ENCODE measurements at regions not wholly inside any gene's neighbourhood (a gene's known extent, or its start where the extent isn't known, plus 50 kb on each side); places are given as distances from the start of the nearest gene placed in this dataset.
"Not testable (repeated sequence)": the region's sequence is repeated elsewhere in the genome, so short reads cannot be mapped to it uniquely, and the experiment has no call there.

DNA sequence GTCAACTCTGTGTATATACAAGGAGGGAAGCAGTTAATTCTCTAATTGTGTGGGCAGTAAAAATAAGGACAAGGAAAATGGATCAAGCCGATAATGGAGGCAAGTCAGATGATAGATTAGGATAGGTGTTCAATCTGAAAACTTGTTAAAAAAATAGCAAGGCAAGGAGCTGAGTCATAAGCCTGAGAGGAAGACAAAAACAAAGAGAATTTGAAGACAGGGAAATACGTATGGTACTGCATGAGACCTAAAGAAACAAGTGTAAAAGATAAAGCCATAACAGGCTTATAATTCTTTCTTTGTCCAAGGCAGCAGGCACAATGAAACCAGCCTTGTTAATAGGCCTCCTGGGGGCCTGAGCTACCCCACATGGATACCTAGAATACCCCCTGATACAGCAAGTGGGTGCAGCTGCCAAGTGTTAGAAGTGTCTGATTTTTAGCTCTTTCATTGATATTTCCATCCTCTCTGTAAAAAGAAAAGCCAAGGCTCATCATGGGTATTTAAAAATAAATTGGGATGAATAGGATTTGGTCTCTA, 1570.6 kb upstream of the LRRTM3 start:
- DNase-seq (ENCODE audit: low read depth), result no peak

DNA sequence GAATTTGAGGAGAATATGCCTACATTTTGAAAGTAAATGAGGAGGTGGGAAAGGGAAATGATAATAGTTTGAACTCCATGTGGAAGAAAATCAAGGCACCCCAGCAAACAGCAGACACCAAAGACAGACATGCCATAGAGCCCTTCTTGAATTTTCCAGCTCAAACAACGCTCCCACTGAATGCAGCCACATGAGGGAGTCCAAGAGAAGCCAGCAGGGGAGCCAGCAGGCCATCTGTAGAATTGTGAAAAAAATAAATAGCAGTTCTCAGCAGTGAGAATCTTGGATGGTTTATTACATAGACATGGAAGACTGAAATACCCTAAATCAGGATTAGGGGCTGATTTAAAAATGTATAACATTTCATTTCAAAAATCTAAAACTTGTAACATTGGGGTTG, 1567.3 kb upstream of the LRRTM3 start:
- DNase-seq (ENCODE audit: low read depth), result no peak

DNA sequence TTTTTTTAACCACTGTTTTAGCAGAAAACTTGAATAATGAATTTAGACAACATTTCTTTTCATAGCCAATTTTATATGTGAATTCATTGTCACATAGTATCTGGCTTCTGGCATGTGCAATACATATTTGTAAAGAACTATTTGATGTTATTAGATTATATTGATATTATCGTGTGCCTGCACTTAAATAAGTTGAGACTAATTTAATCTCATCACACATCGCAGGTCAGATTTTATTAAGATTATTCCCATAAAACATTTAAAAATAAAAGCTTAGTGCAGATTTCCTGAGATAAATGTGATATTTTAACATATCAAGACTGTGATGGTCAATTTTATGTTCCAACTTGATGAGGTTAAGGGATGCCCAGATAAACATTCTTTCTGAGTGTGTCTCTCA, 1565.3 kb upstream of the LRRTM3 start:
- no peak for DNase-seq (ENCODE audit: low read depth)

DNA sequence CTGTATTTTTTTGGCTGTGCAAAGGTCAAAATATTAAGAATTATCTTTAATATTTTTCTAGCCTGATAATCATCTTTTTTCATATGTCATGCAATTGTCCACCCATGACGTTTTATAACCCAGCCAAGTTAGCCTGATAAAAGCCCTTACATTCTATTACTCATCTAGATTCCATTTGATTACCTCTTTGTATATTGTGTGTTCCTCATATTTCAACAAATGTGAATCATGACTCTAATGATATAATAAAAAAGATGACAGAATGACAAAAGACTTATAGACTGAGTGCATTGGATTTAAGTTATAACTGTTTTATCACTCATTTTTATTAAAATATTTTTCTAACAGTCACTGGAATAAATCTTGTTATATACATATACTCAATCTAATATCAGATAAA, 1560.0 kb upstream of the LRRTM3 start:
- DNase-seq (ENCODE audit: low read depth), result no peak

DNA sequence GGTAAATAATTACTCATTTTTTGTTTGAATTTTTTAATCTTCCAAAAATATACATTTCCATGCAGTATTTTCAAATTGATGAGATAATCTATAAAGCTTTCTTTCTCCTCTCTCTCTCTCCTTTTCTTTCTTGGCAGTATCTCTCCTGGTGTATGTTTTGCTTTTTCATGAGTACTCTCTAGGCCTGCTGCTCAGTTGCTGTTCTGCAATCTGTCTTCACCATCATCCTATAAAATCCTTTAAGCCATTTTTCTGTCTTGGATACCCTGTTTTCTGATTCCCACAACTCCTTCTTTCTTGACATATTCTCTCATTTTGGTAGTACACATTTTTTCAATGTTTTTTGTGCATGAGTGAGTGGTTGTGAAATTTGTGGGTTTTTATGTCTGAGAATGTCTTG, 1558.1 kb upstream of the LRRTM3 start:
- no peak for DNase-seq (ENCODE audit: low read depth)

DNA sequence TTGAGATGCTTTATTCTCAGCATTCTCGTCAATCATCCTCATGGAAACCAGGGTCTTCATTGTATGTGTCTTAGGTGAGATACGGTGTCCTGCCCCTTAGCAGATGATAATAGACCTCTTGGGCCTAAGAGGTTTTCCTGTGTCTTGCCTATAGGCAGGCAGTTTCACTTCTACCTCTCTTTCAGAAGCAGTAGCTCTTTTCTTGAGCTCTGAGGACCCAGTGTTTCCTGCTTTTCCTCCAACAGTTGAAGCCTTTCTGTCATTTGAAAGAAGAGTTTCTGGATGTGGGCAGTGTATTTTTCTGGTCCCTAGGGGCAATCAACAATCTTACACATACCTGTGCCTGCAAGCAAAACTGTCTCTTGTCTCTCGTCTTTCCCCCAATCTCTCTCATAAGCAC, 1550.3 kb upstream of the LRRTM3 start:
- no peak for DNase-seq (ENCODE audit: low read depth)

DNA sequence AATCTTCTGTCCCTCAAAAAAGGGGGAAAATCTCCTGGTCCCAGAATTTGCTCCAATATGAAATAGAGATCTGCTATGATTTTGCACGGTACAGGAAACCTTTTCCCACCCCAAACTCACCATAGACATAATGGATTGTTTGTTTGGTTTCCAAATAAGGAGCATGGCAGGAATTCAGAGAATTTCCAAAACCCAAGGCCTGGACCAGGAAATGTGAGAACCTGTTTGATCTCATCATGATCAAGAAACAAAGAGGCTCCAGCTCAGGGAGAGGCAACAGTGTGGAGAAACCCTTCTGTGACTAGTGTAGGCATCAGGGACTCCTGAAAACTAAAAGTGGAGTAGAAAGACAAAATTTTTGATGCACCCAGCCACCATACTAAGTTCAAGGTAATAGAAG, 1548.1 kb upstream of the LRRTM3 start:
- no peak for DNase-seq (ENCODE audit: low read depth)

DNA sequence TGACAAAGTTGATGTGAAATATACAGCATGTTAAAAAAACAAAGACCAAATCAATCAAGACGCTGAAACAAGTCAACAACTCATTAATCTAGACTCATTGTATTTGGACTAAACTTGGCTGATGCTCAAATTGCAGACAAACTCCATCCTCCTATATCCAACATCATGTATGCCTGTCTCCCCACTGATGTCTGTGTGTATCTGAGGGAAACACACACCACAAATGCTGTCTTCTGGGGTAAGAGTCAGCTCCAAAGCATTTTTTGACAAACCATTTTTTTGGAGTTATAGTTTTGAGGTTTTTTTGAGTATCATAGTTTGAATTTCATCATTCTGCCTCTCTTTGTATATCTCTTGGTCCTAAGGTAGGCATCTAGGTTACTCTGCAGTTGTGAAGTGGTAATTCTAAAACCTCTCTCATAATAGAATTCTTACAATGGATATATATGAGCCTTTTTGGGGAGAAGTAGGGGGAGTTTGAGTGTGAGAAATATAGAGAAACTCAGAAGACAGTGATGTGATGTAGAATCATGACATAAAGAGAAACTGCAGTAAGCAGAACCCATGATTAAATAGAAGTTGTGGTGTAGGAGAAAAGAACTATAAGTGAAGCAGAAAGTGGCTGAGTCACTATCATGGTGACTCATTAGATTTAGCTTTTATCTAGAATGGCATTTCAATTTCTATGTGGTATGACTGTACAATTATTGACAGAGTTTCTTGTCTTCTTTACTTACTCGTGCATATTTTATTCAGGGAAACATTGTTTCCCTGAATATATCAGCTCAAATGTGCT, 1531.1 kb upstream of the LRRTM3 start:
- DNase-seq (ENCODE audit: low read depth), result peak; percentile 31

DNA sequence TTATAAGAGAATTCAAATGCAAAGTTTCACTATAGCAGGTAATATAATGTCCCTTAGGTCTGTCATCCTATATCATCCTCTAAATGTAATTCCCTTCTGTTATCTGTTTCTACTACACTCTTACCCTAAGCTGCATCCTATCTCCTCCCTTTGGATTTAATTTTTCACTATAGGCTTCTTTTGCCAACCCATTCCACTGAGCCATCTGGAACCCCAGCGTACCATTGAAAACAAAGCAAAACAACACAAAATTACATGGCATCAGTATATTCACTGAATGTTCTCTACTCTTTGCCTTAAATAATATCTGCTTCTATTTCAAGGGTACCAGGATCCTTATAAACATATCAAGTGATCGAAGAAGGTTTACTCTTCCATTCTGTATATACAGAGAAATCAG, 1530.2 kb upstream of the LRRTM3 start:
- DNase-seq (ENCODE audit: low read depth), result no peak

DNA sequence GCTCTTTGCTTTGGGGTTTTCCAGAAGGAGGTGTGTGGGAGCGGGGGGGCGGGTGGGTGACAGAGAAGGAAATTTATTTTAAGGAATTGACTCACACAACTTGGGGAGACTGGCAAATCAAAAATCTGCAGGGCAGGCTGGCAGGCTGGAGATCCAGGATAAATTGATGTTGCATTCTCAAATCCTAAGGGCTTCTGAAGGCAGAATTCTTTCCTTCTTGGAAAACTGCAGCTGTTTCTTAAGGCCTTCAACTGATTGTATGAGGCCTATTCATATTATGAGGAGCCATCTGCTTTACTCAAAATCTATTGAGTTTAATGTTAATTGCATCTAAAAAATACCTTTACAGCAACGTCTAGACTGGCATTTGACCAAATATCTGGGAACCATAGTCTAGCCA, 1528.8 kb upstream of the LRRTM3 start:
- DNase-seq (ENCODE audit: low read depth), result no peak

DNA sequence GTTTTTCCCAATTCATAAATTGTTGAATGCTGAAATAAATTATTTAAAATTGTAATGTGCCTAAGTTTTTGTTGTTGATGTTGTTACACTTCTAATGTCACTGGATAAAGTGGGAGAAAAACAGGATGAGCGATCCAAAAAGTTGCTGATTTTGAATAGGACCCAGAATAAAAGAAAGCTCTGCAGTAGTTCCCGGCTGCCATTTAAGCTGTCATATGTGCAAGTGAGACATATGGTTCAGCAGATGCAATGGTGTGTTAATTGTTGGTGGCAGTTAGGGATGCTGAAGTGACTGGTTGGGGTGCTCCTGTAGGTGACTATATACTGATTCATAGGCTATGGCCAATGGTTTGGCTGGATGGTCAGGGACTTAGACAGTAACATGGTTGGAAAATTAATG, 1517.4 kb upstream of the LRRTM3 start:
- DNase-seq (ENCODE audit: low read depth), result no peak

DNA sequence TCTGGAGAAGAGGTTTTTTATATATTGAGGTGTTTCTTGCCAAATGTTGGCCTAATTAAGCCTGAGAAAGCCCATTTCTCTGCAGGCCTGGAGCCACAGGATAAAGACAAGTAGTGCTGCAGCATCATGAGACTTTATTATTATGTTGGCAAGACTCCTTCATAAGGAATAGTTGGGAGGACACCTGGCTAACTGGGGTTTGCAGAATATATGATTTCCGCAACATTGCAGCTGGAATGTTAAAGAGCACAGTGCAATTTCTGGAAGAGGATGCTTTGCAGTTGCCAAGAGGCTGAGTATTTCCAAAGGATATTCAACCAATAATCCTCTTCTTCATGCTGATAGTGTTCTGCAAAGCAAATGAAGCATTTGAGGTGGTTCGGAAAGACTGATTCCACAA, 1512.8 kb upstream of the LRRTM3 start:
- no peak for DNase-seq (ENCODE audit: low read depth)

DNA sequence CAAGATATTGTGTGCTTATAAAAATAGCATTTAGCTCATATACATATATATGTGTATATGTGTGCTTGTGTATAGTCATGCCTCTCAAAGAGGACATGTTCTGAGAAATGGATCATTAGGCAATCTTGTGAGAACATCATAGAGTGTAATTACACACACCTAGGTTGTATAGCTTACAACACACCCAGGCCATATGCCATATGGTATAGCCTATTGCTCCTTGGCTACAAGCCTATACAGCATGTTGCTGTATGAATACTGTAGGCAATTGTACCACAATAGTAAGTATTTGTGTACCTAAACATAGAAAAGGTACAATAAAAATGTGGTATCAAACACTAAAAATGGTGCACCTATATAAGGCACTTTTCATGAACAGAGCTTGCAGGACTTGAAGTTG, 1510.5 kb upstream of the LRRTM3 start:
- no peak for DNase-seq (ENCODE audit: low read depth)

DNA sequence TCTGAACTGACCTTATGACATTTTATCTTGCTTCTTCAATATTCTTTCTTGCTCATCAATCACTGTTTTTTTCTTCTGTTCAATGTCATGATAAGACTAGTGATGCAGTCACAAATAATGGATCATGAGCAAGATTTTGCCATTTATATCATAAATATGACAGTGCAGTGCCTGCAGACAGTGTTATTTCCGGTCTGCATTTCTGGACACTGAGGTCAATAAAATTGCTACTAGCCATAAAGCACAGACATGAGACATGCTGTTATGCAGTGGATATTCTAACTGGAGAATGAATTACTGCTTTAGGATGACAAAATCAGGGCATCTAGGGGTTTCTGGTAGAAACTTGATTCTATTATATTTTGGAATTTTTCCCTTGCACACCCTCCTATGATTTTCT, 1509.7 kb upstream of the LRRTM3 start:
- no peak for DNase-seq (ENCODE audit: low read depth)

DNA sequence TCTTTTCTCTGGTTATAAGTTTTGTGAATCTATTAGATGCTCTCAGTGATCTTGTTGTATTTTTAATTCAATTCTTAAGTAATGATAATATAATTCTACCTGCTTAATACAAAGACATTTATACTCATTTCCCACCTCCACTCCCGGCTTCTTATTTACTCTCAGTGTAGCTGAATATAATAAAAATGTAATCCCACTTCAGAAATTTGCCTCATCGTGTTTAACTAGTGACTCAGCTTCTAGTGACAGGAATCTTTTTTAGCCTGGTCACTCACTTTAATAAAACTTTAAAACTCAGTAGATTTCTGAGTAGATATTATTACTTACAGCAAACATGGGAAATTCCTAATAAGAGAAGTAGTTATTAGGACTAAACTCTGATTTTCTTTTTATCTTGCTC, 1506.2 kb upstream of the LRRTM3 start:
- no peak for DNase-seq (ENCODE audit: low read depth)

DNA sequence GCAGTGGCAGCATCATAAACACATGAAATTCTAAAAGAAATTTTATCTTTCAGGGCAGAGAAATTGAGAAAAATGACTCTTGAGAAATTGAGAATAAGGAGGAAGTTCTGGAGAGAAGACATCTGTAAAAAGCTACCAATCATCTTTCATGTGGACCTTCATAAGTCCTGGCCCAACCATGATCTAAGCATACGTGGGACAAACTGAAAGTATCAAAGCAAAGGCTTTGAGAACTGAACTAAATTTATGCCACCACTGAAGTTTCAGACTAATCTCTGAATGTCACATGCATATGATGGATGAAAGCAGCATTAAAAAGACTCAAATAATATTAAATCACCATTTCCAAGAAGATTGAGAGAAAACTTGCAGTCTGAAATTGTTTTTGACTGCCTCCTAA, 1502.8 kb upstream of the LRRTM3 start:
- DNase-seq (ENCODE audit: low read depth), result no peak

DNA sequence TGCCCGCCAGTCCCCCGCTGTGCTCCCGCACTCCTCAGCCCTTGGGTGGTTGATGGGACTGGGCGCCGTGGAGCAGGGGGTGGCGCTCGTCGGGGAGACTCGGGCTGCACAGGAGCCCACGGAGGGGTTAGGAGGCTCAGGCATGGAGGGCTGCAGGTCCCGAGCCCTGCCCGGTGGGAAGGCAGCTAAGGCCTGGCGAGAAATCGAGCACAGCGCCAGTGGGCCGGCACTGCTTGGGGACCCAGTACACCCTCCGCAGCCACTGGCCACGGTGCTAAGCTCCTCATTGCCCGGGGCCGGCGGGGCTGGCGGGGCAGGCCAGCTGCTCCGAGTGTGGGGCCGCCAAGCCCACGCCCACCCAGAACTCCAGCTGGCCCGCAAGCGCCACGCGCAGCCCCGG, 1496.5 kb upstream of the LRRTM3 start:
- DNase-seq (ENCODE audit: low read depth), result not testable (repeated sequence)

DNA sequence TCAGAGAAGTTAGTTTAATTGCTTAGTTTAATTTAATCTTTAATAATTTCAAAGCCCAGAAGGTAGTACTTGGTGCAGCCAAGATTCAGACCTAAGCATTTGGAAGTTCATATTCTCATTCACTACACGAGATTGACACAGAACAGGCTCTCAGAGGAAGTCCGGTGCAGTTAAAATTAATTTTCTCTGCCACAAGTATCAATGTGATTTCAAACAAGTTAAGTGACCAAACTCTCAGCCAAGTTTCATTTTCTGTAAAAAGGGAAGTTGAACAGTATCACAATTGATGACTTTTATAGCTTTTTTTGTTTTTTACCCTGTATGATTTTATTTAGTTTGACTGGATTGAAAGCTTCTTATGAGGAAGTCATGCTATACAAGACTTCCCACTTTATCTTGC, 1494.9 kb upstream of the LRRTM3 start:
- DNase-seq (ENCODE audit: low read depth), result no peak

DNA sequence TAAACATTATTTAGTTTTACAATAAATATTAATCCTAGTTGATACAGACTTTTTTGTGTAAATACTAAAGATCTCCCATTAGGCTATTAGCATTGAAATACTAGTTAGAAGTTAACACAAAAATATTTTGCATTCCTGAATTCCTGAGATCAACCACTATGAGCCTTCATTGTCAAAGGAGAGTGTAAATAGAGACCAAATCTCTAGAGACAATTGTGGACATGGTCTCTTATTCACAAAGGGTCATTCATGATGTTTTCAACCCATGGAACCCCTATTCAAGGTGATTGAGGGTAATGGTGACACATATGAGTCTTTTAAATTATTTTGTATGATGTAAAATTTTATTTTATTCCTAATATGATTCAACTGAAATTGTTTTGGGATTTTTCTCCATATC, 1454.8 kb upstream of the LRRTM3 start:
- no peak for DNase-seq (ENCODE audit: low read depth)

DNA sequence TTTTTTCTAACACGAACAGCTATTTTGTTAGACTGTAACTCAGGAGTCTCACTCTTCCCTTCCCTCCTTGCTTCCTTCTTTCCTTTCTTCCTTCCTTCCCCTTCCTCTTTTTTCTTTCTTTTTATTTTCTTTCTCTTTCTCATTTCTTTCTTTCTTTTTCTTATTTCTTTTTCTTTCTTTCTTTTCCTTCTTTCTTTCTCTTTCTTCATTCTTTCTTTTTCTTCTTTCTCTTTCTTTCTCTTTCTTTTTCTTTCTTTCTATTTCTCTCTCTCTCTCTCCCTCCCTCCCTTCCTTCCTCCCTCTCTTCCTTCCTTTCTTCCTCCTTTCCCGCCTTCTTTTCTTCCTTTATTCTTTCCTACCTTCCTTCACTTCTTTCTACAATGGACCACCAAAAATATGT, 1443.0 kb upstream of the LRRTM3 start:
- no peak for DNase-seq (ENCODE audit: low read depth)

DNA sequence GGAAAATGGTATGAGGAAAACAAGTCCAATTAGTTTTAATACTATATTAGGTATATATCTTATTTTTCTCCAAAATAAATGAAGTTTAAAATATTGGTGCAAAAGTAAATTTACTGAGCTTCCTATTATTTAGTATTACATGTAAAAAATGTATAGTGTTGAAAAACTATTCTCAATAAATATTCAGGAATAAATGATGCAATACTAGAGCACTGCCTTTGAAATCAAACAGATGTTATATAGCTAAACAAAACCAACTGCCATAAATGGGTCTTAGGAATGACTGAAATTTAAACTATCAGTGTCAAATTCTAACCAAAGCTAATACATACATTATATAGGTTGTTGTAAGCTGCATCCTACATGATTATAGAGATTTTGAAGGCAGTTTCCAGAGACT, 1434.0 kb upstream of the LRRTM3 start:
- no peak for DNase-seq (ENCODE audit: low read depth)

DNA sequence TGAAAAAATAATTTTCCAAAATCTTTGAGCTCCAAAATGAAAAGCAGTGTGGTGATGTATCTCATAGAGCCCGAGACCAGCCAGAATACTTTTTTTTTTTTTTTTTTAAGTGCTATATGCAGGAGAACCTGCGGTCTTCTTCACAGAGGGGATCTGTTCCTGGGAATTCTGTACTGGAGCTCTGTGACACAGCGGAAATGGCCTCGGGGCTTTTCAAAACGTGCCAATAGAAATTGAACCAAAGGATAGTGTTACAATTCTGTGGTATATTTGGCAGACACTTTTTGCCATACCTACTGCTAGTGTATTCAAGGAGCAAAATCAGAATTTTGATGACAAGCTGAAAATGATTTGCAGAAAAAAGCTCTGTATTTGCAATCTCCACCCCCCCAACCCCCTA, 1429.3 kb upstream of the LRRTM3 start:
- DNase-seq (ENCODE audit: low read depth), result no peak

DNA sequence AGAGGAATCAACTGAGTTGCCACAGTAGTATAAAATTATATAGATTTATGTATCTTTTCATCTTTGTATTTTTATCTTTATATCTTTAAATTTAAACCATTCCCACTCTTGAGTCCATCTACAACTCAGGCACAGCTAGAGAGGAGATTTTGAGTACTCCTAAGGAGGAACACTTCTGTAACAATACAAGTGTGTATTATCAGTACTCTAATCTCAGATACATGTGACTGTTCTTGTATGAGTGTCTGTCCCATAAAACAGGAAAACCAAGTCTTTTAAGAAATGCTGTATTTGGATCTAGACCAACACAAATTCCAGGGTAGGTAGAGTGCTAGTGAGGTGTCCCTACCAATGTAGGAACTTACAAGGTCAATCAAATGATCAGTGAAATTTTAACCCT, 1428.0 kb upstream of the LRRTM3 start:
- DNase-seq (ENCODE audit: low read depth), result no peak

DNA sequence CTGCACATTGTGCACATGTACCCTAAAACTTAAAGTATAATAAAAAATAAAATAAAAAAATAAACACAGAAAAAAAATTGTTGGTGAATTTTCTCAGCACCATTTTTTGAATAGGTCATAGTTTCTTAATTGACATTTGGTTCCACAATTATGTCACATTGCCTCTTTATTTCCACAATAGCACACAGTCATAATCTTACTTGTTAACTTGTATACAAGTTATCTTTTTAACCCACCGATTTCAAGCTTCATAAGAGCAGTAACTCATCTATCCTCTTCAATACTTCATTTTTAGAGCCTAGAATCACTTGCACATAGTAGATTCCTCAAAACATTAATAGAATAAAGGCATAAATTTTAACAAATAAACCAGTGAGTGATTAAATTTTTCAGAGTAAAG, 1425.1 kb upstream of the LRRTM3 start:
- no peak for DNase-seq (ENCODE audit: low read depth)

All from HS-5 (cell line).